GM19043 (cell line): ENCODE measurements at regions not wholly inside any gene's neighbourhood (a gene's known extent, or its start where the extent isn't known, plus 50 kb on each side); places are given as distances from the start of the nearest gene placed in this dataset.
A peak's percentile ranks its signal among the peaks of the same experiment; 100 is the strongest.

Experiments used
- ATAC-seq: cut with Tn5 transposase; IDR thresholded peaks from one replicate; pipeline ENCODE4 v1.9.1; 2021; ENCODE audit warnings: low read depth; ENCODE audit not compliant: unreplicated experiment

DNA sequence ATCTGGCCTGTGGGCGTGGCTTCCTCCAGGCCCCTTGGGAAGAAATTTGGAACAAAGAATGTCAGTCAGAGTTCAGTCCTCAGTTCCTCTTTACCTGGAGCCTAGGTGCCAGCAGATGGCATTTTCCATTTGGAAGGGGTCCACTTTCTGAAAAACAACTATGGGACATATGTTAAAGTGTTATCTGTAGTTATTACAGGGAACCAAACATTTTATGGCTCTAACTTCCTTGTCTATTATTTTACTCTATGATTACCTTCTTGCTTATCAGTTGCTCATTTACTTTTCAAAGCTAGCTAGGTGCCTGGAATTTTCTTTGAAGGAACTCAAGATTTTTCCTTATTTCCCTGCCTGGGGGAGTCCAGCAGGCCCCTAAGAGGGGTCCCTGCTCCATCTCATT, 159.8 kb upstream of the PUDP start:
- no peak for ATAC-seq

GRCh38 chrX:7294483-7294882, 146.5 kb upstream of the PUDP start:
- no peak for ATAC-seq

- no peak for ATAC-seq
Measured at GRCh38 chrX:7286168-7286837, 138.3 kb upstream of the PUDP start.

DNA sequence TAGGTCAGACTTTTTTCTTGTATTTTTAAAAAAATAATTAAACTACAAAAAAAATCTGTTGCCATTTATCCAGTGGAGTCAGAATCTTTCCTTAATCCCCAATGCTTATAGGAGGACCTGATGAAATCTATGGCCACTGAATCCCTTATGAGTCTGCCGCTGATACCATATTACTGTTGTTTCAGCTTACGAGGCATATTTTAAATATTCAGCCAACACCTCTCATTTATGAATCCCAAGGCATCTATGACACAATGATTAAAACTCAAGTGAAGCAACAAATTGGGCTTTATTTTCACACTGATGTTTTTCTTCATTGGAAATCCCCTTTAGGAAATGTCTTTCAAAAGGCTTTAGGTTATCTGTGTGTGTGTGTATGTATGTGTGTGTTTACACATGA, 137.8 kb upstream of the PUDP start:
- ATAC-seq, result no peak

DNA sequence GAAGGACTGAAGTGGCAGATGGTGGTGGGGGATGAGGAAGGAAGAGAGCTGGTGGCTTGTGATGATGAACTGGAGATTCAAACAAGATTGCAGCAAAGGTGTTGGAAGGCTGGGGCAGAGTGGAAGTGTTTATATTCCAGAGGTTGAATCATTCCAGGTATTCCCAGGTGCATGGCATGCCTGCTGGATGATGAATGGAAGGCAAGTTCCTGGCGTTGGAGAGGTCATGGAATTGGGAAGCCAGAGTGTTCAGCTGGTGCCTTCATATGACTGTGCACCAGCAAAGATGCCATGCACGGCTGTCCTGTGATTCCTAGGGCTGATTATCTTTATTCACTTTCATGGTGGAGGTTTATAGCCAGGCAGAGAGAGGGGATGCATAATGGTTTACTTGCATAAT, 135.8 kb upstream of the PUDP start:
- ATAC-seq, result no peak

DNA sequence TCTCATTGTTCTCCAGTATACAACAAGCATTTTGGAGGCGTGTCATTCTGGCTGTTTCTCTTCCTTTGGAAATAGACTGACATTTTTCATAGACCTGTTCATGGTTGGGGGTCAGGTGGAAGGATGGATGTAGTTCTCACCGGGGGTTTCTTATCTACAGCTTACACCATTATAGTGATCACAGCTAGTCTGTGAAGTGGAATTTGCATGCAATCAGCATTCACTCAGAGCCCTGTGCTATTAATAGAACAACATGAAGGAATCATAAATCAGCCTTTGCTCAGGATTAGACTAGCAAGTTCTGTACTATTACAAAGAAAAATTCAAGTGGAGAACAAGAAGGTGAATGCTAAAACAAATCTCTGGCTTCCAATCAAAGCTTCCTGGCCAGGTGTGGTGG, 132.6 kb upstream of the PUDP start:
- no peak for ATAC-seq

DNA sequence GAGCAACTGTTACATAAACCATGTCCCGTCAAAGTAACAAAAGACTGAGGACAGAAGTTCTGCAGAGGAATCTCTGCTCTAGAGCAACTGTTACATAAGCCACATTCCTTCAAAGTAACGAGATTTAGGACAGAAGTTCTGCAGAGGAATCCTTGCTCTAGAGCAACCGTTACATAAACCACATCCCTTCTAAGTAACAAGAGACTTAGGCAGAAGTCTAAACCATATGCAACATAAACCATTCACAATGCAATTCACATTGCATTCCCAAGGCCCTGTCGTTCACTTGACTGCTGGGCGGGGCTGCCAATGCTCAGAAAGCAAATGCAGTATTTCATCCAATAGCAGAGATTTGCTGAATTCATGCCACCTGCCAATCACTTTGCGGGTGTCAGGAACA, 124.4 kb upstream of the PUDP start:
- no peak for ATAC-seq

DNA sequence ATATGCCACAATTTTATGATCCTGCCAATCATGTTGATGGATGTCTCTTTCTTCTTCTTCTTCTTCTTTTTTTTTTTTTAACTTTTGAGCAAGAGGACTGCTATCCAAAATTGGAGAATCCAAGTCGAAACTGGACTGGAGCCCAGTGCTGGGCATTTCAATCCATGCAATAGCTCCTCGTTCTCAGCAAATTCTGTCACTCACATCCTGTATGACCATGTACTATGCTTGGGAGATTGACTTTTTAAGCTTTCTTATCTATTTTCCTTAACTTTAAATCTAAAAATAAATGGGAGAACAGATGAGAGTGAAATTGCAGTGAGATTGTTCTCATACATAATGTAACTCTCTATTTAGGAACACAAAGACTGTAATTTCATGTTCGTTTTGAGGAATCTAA, 123.0 kb upstream of the PUDP start:
- no peak for ATAC-seq

DNA sequence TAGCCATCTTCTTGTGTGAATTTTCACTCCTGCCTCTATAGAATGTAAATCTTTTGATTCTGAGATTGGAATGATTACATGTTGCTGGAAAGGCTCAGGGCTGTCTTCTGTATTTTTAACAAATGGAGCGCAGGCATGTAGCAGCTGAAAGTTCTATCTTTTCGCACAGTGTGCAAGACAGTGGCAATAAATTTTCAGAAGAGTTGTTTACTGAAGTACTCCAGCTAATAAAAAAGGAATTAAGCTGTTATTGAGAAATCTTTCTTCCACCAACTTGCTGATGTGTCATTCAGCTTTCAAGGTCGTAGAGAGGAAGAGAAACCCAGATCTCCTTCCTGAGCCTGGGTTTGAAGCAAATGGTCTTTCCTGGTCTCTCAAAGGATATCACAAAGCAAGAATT, 122.0 kb upstream of the PUDP start:
- ATAC-seq, result no peak

DNA sequence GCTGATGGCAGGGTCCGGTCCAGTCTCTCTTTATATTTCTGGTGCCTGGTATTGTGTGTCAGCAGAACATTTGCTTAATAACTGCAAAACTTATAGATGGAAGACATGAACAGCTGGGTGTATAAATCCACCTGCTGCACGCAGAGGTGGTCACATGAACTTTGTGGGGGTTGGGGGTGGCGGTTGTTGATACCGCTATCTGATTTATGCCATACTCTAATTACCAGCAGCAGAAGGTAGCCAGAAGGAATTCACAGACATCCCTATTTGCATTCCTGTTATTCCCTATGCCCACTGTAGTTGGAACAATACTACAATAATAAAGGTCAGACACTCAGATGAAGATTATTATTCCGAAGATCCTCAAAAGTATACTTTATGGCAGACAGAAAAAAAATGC, 121.6 kb upstream of the PUDP start:
- ATAC-seq, result no peak

DNA sequence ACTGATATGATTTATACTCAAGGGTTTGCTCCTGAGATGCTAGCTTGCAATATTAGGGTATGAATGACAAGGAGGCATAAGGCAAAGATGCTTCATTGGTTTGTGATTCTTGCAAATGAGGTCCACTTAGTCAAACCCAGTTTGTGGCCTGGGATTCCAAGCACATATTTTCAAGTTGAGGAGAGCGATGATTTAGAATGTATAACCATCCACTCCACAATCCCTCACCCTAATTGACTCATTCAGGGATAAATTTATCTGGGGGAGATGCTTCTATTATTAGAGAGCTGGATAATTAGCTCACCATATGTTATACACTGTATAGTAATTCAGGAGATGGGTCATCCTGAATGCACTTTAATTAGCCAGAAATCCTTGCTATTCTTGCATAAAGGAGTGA, 118.3 kb upstream of the PUDP start:
- ATAC-seq, result no peak

- ATAC-seq, result peak; percentile 42
Measured at GRCh38 chrX:7264399-7264798, 116.4 kb upstream of the PUDP start.

- no peak for ATAC-seq
Measured at GRCh38 chrX:7263961-7264360, 116.0 kb upstream of the PUDP start.

- ATAC-seq, result no peak
Measured at GRCh38 chrX:7263330-7263729, 115.4 kb upstream of the PUDP start.

- no peak for ATAC-seq
Measured at GRCh38 chrX:7262551-7262950, 114.6 kb upstream of the PUDP start.

DNA sequence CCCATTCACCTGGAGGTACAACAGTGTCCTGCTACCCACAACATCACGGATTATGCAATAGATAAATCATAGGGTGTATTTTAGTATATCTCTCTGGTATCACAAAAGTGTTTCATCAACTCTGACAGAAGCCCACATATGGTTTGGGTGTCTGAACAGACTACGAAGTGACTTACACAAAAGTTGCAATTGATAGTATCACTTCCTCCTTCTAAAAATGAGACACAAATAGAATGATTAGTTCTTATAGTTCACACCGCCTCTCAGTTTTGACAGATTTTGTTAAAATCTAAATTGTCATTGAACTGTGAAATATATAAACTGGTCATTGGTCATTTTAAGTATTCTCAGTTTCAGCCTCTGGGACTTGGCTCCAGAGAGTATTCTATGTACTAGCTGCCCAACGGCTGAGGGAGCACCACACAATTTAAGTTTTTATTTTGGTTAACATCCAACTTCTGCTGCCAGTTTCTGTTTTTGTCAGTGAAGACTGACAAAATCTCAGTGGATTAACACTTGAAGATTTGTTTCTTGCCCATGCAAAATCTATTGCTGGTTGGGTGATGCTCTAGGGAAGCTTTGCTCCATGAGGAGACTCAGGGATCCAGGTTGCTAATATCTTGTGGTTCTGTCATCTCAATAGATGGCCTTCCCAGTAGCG, 113.8 kb upstream of the PUDP start:
- peak; percentile 83 for ATAC-seq

GRCh38 chrX:7254144-7254543, 106.2 kb upstream of the PUDP start:
- no peak for ATAC-seq

DNA sequence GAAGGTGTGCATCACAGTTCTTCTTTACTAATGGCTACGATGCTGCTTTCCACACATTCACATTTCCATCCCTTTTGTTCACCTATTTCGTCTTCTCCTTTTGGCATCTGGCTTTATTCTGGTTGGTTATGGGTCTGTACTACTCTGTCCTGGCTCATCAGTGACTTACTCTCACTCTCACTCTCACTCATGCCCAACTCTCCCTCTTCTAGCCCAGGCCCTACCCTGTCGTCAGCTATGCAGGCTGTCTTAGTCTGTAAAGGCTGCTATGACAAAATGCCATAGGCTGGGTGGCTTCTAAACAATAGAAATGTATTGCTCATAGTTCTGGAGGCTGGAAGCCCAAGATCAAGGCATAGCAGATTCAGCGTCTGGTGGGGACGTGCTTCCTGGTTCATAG, 105.6 kb upstream of the PUDP start:
- no peak for ATAC-seq

- no peak for ATAC-seq
Measured at GRCh38 chrX:7252013-7252610, 104.2 kb upstream of the PUDP start.

- ATAC-seq, result no peak
Measured at GRCh38 chrX:7247346-7247745, 99.4 kb upstream of the PUDP start.

DNA sequence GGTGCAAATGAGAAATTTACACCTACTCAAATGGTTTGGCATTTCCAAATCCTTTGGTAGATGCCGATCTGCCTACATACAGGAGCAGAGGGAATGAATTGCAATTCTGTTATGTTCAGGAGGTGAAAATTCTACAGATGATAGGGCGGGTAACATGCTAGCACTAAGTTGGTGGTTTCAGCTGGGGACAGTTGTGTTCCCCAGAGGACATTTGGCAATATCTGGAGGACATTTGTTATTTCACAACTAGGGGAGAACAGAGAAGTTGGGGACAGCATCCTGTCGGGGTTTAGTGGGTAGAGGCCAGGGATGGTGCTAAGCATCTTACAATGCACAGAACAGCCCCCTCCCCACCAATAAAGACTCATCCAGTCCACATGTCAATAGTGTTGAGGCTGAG, 96.5 kb upstream of the PUDP start:
- ATAC-seq, result no peak

DNA sequence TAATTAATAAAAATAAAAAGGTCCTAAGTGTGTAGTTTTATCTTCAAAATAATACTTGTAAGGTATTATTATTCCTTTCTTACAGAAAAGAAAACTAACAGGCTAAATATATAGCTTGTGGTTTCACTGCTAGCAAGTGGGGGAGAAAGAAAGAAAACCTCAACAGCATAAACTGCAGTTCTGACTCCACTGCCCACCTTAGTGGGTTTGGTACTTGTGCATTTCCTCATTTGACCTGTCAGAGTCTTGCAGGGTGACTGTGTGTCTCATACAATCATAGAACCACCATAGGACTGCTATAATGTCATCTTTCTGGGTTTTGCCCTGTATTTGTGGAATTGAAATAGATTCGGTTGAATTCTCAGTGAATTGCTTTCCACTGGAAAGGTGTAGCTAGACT, 94.7 kb upstream of the PUDP start:
- ATAC-seq, result peak; percentile 90
